Erythroblast (primary cell): ENCODE measurements at regions not wholly inside any gene's neighbourhood (a gene's known extent, or its start where the extent isn't known, plus 50 kb on each side); places are given as distances from the start of the nearest gene placed in this dataset.

Experiments
- GATA1 ChIP-seq: IDR thresholded peaks from 2 replicates; pipeline ENCODE4 v1.6.1; 2011; ENCODE audit warnings: low read depth, mild to moderate bottlenecking, control low read depth, low read length, moderate library complexity
- POLR2A ChIP-seq: IDR thresholded peaks from 2 replicates; pipeline ENCODE4 v1.6.1; 2011; ENCODE audit warnings: mild to moderate bottlenecking, low read length

DNA sequence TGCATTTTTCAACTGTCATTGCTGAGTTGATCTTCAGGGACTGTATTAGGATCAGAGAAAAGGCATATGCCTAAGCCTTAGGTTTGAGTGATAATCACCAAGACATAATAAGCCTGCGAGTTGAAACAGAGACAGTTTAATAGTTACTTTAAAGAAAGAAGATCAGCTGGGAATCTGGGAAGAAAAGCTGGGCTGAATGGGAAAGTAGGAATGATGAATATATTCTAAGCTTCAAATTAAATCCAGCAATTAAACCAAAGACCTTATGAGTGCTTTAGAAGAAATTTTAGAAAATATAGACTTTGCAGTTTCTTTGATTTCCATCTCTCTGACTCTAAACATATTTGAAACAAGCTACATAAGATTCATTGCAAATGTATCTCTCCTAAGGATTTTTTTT, 222.3 kb downstream of the ENC1 start:
- TF ChIP-seq GATA1 (no peak), POLR2A (no peak)
